Panc1 (cell line): ENCODE measurements at regions not wholly inside any gene's neighbourhood (a gene's known extent, or its start where the extent isn't known, plus 50 kb on each side); places are given as distances from the start of the nearest gene placed in this dataset.

Source experiments
- CTCF ChIP-seq: fragments of 450-650 bp; IDR thresholded peaks from 2 replicates; pipeline ENCODE4 v1.5.1; 2017; ENCODE audit warnings: mild to moderate bottlenecking
- POLR2AphosphoS5 ChIP-seq: IDR thresholded peaks from 2 replicates; pipeline ENCODE4 v1.6.1; 2012; ENCODE audit warnings: mild to moderate bottlenecking, low read depth, low read length, moderate library complexity
- REST ChIP-seq, 2 experiments: IDR thresholded peaks; 2 replicates each; pipeline ENCODE4 v1.6.1; 2011 to 2012; ENCODE audit warnings: low read depth in 2 of 2, control low read depth in 1 of 2, low read length in 1 of 2, mild to moderate bottlenecking in 1 of 2, moderate library complexity in 1 of 2; ENCODE audit not compliant: insufficient read depth in 1 of 2

DNA sequence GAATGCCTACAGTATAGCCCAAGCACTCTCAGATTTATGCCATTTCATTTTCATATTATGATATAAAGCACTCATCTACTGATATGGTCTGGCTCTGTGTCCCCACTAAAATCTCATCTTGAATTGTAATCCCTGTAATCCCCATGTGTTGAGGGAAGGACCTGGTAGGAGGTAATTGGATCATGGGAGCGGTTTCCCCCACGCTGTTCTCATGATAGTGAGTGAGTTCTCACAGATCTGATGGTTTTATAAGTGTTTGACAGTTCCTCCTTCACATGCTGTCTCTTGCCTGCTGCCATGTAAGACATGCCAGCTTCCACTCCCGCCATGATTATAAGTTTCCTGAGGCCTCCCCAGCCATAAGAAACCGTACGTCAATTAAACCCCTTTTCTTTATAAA is 171.7 kb downstream of the OTOR start:
- TF ChIP-seq CTCF (no peak), POLR2AphosphoS5 (no peak), REST (IDR thresholded peaks at IDR 0.05; ENCODE audit: insufficient read depth in 1 of 2, low read depth in 2 of 2, low read length in 1 of 2) (no peak)
